T1000 (cell line): ENCODE measurements at regions not wholly inside any gene's neighbourhood (a gene's known extent, or its start where the extent isn't known, plus 50 kb on each side); places are given as distances from the start of the nearest gene placed in this dataset.

ENCODE experiments used
- DNase-seq: peaks from one replicate; lab custom pipeline; 2025; ENCODE audit warnings: mixed read lengths; lab: John Stamatoyannopoulos, UW

DNA sequence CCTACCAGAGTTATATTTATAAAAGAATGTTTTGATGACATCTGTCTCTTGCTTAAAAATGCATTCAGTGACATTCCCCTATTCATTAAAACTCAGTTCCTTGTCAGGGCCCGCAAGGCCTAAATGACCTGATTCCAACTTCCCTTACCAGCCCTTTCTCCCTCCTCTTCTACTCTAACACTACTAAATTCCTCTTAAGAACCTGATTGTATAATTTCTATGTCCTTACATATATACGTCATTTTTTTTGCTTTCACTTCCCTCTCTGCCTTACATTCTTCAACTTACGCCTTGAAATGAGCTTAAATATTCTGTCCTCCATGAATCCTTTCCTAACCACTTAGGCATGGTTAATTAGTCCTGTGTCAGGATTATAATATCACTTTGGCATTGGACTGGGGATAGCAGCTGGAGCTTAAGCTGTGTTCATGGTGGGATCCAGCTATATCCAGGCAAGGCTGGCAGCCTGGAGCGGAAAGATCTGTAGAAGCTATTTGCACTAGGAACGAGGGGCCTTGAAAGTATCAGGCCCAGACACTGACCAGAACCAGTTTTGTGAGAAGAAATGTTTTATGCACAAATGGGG, 360.2 kb upstream of the PTBP2 start:
- DNase-seq = no peak

- no peak for DNase-seq
Measured at GRCh38 chr1:96361961-96362360, 359.6 kb upstream of the PTBP2 start.

- peak; percentile 56 for DNase-seq
Measured at GRCh38 chr1:96362623-96363022, 359.0 kb upstream of the PTBP2 start.

DNA sequence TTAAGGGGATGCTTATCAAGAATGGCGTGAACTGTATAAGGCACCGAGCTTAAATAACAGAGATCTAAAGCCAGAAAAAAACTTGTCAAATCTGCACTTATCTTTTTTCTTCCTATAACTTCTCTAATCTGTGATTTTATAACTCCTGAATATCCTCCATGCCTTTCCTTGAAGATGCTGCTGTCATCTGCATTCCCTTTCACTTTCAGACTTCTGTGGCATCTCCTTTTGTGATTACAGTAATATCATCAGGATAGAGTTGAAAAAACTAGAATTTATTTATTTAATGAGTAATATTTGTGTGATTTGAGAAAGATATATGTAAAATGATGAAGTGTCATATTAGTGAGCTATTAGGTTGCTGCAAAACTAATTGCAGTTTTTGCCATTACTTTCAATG, 357.8 kb upstream of the PTBP2 start:
- DNase-seq = no peak

DNA sequence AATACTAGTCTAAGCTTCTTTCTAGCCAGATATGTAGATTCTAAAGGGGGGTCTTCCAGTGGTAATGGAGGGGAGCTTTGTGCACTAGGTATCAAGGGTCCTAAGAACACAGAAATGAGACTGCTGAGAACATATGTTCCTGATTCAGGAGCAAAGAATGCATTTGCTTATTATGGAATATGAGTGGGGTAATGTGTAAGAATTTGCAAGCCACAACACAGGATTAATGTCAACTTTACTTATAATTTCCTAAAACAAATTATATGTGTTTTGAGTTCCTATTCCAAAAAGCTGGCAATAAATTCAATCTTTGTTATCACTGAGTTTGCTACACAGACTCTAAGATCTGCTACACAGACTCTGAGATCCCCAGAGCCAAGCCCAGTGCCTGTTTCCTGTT, 357.0 kb upstream of the PTBP2 start:
- DNase-seq = no peak

DNA sequence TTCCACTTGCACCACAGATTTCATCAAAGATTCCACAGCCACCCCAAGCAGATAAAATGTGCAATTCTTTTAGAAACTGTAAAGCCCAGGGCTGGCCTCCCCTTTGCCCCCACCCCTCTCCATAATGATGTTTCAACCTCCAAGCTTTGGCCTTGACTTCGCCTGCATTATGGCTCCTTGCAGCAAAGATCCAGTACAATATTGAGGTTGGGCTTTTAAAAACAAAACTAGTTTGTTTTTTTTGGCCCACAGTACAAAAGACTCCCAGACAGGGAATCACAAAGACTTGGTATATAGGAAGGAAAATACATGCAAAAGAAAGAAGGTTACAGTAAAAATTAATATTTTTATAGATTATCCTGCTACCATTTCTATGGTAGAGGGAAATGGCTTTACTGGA, 356.5 kb upstream of the PTBP2 start:
- no peak for DNase-seq

DNA sequence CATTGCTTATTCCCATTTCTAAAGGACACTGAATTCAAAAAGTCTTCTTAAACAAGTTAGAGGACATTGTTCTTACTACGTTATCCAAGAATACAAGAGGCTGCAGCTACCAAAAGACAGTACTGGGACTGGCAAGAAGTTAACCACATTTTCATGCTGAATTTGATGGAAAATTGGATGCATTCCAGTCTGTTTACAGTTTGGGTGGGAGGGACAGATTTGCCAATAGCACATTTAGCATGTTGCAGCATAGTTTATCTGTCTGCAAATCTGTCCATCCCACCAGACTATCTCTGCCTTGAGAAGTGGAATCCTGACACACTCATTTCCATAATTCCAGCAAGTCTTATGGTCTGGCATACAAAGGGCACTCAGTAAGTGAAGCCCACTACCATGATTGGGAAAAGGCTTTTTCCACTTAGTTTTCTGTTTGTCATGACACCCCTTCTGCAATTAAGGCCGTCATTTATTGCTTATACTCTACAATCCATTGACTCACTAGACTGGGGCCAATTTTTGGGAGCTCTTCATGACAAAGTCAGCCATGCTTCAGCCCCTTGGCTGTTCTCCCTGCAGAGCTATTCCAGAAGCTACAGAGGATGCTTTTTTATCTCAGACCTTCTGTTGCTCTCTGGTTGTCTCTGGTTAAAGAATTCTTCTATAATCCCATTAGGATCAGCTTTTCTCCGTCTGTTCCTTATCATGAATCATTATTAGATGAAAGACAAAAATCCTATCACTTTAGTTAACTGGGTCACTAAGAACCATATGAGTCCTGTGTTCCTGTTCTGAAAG, 355.8 kb upstream of the PTBP2 start:
- DNase-seq = no peak

DNA sequence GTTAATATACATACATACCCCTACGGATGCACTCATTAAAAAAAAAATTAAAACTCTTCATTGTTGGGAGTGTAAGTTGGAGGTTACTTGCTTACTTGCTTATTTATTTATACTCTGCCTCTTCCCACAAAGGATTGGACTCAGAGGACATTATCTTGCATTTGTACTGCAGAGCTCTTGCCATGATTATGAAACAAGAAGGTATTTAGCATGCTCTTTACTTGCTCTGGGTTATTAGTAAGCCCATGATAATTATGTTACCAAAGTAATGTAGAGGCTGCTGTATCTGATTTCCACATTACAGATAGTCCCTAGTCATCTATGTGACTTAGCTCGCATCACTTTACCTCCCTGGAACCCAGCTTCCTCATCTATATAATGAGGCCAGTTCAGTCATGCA, 355.1 kb upstream of the PTBP2 start:
- DNase-seq = no peak

DNA sequence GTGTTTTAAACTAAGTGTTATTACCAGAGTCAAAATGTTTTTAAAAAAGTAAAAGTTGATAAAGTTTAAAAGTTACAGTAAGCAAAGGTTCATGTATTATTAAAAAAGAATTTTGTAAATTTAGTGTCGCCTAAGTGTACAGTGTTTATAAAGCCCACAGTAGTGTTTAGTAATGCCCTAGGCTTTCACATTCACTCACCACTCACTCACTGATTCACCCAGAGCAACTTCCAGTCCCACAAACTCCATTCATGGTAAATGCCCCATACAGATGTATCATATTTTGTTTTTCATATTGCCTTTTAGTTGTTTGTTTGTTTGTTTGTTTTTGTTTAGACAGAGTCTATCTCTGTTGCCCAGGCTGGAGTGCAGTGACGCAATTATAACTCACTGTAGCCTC, 353.8 kb upstream of the PTBP2 start:
- DNase-seq = no peak

DNA sequence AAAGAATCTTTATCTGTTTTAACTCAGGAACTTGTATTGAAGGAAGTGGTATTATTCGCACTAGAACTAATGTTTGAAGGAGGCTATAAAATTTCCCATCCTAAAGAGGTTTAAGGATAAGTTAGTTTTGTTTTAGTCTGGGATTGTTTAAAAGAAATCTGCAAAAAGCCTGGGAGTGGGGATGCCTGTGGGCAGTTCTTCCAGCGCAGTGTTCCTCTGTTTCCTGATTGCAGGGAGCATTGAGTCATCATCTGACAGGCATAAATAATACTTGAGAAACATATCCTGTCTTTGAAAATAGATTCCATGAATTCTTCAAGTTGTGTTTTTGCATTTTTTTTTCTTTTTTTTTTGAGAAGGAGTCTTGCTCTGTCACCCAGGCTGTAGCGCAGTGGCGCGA, 350.8 kb upstream of the PTBP2 start:
- peak; percentile 10 for DNase-seq

GRCh38 chr1:96372881-96373280, 348.7 kb upstream of the PTBP2 start:
- no peak for DNase-seq

GRCh38 chr1:96374076-96374762, 347.4 kb upstream of the PTBP2 start:
- no peak for DNase-seq

- DNase-seq = no peak
Measured at GRCh38 chr1:96376846-96377245, 344.7 kb upstream of the PTBP2 start.

GRCh38 chr1:96384611-96385010, 337.0 kb upstream of the PTBP2 start:
- no peak for DNase-seq

GRCh38 chr1:96387785-96388184, 333.8 kb upstream of the PTBP2 start:
- peak; percentile 8 for DNase-seq

- peak; percentile 4 for DNase-seq
Measured at GRCh38 chr1:96388421-96389310, 332.9 kb upstream of the PTBP2 start.

DNA sequence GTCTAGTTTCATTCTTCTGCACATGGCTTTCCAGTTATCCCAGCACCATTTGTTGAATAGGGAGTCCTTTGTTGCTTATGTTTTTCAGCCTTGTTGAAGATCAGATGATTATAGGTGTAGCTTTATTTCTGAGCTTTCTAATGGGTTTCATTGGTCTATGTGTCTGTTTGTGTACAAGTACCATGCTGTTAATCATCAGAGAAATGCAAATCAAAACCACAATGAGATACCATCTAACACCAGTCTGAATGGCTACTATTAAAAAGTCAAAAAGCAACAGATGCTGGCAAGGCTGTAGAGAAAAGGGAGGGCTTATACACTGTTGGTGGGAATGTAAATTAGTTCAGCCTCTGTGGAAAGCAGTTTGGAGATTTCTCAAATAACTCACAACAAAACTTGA, 321.5 kb upstream of the PTBP2 start:
- DNase-seq = no peak

DNA sequence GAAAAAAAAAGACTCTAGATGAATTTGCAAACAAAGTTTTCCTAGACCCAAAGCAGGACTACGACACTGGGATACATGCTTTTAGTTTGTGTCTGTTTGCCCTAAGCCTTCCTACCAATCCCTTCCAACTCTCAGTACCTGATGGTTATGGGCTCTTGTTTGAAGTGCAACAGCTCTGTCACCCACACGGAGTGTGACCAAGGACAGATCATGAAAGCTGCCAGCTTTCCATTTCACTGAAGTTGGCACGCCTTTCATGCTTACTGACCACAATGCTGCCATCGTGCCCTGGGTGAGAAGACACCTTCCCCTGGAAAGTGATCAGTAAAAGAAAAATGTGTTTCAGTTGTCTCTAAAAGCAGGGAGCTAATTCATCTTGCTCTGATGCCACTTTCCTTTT, 312.5 kb upstream of the PTBP2 start:
- no peak for DNase-seq

DNA sequence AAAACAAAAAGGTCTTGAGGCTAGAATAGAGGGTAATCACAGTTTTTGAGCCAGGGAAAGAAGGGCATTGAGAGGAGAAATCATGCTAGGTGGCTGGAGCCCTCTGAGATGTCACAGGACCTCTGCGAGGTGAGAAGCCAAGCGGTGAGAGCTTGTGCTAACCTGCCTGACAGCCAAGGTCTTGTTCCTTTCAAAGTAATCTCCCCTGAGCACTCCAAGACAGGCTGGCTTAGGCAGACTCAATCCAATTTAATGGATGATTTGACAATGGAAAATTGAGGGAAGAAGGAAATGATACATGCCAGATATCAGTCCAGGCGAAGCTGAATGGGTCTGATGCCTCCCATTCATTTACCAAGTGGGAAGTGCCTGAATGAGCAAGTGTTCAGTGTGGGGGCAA, 311.9 kb upstream of the PTBP2 start:
- no peak for DNase-seq

GRCh38 chr1:96411006-96411405, 310.6 kb upstream of the PTBP2 start:
- no peak for DNase-seq

- DNase-seq = no peak
Measured at GRCh38 chr1:96414598-96414997, 307.0 kb upstream of the PTBP2 start.

DNA sequence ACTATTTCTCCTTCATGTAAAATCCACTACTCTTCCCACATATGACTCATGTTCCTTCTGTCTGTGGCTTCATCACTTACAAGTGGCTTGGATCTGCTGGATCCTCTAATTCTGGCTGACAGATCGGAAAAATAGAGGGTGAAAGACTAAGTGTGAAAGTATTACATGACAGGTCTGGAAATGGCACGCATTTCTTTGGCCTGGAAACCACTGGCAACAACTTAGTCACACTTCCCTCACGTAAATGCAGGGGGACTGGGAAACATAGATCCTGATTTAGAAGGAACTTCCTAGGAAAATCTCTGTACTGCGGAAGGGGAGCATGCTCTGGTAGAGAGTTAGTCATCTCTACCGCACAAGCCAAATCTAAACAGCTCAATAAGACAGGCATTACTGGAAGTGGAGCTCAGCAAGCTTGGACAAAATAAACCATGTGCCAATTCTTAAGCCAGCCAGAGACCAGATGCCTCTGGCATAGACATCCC, 305.4 kb upstream of the PTBP2 start:
- peak; percentile 72 for DNase-seq
